ENCODE measurements at regions not wholly inside any gene's neighbourhood (a gene's known extent, or its start where the extent isn't known, plus 50 kb on each side); places are given as distances from the start of the nearest gene placed in this dataset.

- Histone ChIP-seq H3K27ac (no peak overlapping the region), H3K4me3 (no peak overlapping the region), H3K4me1 (peaks cover 6% of the 10 kb centered on the region), H3K9me3 (no peaks in the 10 kb centered on the region), H3K36me3 (replicated peaks in 1 of 2; ENCODE audit: insufficient read depth in 1 of 2, low read depth in 2 of 2) (no peaks in the 10 kb centered on the region), H3K27me3 (no peaks in the 10 kb centered on the region)
- no peak for TF ChIP-seq CTCF (IDR thresholded peaks at IDR 0.05)
- no peak for TF ChIP-seq POLR2A (IDR thresholded peaks at IDR 0.05)
- ATAC-seq (no peak), DNase-seq (no peak)
- WGBS, 2 donors, result 66 to 75% methylated on average over 4 of the region's 4 CpGs
- intact Hi-C loops (cut with DNase I), result no loop called here
Measured at GRCh38 chr14:58820032-58820431, 182.3 kb downstream of the DACT1 start.

- H3K4me1 ChIP-seq, result no peaks in the 10 kb centered on the region
- WGBS, 2 donors, result 78 to 90% methylated on average over 3 of the region's 3 CpGs
- H3K4me3 ChIP-seq, result no peak overlapping the region
- no peaks in the 10 kb centered on the region for H3K36me3 ChIP-seq (replicated peaks in 1 of 2; ENCODE audit: insufficient read depth in 1 of 2, low read depth in 2 of 2)
- TF ChIP-seq CTCF (IDR thresholded peaks at IDR 0.05) (no peak), POLR2A (IDR thresholded peaks at IDR 0.05) (no peak)
- H3K9me3 ChIP-seq, result no peaks in the 10 kb centered on the region
- intact Hi-C loops (cut with DNase I), result no loop called here
- no peak overlapping the region for H3K27ac ChIP-seq
- DNase-seq (no peak), ATAC-seq (no peak)
- no peaks in the 10 kb centered on the region for H3K27me3 ChIP-seq
Measured at GRCh38 chr14:58821421-58821820, 183.7 kb downstream of the DACT1 start.

- no peaks in the 10 kb centered on the region for H3K9me3 ChIP-seq
- intact Hi-C loops (cut with DNase I), result no loop called here
- no peaks in the 10 kb centered on the region for H3K27me3 ChIP-seq
- no peak overlapping the region for H3K4me3 ChIP-seq
- DNase-seq (no peak), ATAC-seq (no peak)
- 72 to 81% methylated on average over 2 of the region's 2 CpGs for WGBS, 2 donors
- no peaks in the 10 kb centered on the region for H3K36me3 ChIP-seq (replicated peaks in 1 of 2; ENCODE audit: insufficient read depth in 1 of 2, low read depth in 2 of 2)
- TF ChIP-seq POLR2A (IDR thresholded peaks at IDR 0.05), result no peak
- TF ChIP-seq CTCF (IDR thresholded peaks at IDR 0.05), result no peak
- H3K27ac ChIP-seq, result no peak overlapping the region
- H3K4me1 ChIP-seq, result no peaks in the 10 kb centered on the region
Measured at GRCh38 chr14:58822856-58823255, 185.1 kb downstream of the DACT1 start.

GRCh38 chr14:58823312-58823711 lies 185.6 kb downstream of the DACT1 start:
- Histone ChIP-seq H3K9me3 (no peaks in the 10 kb centered on the region), H3K4me1 (no peaks in the 10 kb centered on the region), H3K4me3 (no peak overlapping the region), H3K27me3 (no peaks in the 10 kb centered on the region), H3K36me3 (replicated peaks in 1 of 2; ENCODE audit: insufficient read depth in 1 of 2, low read depth in 2 of 2) (no peaks in the 10 kb centered on the region), H3K27ac (no peak overlapping the region)
- no peak for DNase-seq
- no peak for ATAC-seq
- TF ChIP-seq CTCF (IDR thresholded peaks at IDR 0.05) (no peak), POLR2A (IDR thresholded peaks at IDR 0.05) (no peak)
- intact Hi-C loops (cut with DNase I), result no loop called here
- WGBS, 2 donors, result 28 to 55% methylated on average over 2 of the region's 2 CpGs

GRCh38 chr14:58824106-58824505 lies 186.3 kb downstream of the DACT1 start:
- no peak for ATAC-seq
- DNase-seq, result no peak
- H3K4me1 ChIP-seq, result no peaks in the 10 kb centered on the region
- no peaks in the 10 kb centered on the region for H3K36me3 ChIP-seq (replicated peaks in 1 of 2; ENCODE audit: insufficient read depth in 1 of 2, low read depth in 2 of 2)
- no peaks in the 10 kb centered on the region for H3K27me3 ChIP-seq
- intact Hi-C loops (cut with DNase I), result no loop called here
- 70 to 92% methylated on average over 2 of the region's 2 CpGs for WGBS, 2 donors
- TF ChIP-seq CTCF (IDR thresholded peaks at IDR 0.05) (no peak), POLR2A (IDR thresholded peaks at IDR 0.05) (no peak)
- H3K27ac ChIP-seq, result no peak overlapping the region
- no peak overlapping the region for H3K4me3 ChIP-seq
- H3K9me3 ChIP-seq, result no peaks in the 10 kb centered on the region
